ENCODE measurements at regions not wholly inside any gene's neighbourhood (a gene's known extent, or its start where the extent isn't known, plus 50 kb on each side); places are given as distances from the start of the nearest gene placed in this dataset.

DNA sequence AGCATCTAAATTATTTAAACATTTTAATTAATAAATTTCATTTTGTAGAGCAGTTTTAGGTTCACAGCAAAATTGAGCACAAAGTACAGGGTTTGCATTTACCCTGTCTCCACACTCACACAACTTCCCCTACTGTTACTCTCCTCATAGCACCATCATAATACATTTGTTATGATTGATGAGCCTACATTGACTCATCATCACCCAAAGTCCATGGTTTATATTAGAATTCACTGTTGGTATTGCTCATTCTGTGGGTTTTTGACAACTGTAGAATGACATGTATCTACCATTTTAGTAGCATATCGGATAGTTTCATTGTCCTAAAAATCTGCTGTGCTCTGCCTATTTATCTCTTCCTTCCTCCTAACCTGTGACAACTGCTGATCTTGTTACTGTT lies 411.1 kb upstream of the MPDZ start:
- H3K27ac ChIP-seq: no peak overlapping the region
- TF ChIP-seq, protein P1, sequence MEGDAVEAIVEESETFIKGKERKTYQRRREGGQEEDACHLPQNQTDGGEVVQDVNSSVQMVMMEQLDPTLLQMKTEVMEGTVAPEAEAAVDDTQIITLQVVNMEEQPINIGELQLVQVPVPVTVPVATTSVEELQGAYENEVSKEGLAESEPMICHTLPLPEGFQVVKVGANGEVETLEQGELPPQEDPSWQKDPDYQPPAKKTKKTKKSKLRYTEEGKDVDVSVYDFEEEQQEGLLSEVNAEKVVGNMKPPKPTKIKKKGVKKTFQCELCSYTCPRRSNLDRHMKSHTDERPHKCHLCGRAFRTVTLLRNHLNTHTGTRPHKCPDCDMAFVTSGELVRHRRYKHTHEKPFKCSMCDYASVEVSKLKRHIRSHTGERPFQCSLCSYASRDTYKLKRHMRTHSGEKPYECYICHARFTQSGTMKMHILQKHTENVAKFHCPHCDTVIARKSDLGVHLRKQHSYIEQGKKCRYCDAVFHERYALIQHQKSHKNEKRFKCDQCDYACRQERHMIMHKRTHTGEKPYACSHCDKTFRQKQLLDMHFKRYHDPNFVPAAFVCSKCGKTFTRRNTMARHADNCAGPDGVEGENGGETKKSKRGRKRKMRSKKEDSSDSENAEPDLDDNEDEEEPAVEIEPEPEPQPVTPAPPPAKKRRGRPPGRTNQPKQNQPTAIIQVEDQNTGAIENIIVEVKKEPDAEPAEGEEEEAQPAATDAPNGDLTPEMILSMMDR (IDR thresholded peaks at IDR 0.05): no peak
- no peak for TF ChIP-seq ZFX (IDR thresholded peaks at IDR 0.05; ENCODE audit: borderline replicate concordance)

DNA sequence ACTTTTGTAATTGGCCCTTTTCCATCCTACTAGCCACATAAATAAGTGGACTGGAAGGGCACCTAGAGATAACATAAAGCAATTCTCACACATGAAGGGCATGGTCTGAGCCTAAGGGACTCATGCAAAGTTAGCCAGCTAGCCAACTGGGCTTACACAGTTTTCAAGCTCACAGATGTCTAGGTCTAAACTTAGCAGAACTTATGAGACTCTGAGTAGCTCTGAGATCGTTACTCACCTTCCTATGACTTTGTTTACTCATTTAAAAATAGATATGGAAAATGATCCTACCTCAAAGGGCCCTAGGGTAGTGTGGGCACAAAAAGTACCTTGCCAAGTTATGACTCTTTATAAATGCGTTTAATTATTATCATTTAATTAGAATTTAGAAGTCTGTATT lies 410.4 kb upstream of the MPDZ start:
- no peak overlapping the region for H3K27ac ChIP-seq
- TF ChIP-seq, protein P1 (IDR thresholded peaks at IDR 0.05): no peak
- no peak for TF ChIP-seq ZFX (IDR thresholded peaks at IDR 0.05; ENCODE audit: borderline replicate concordance)

DNA sequence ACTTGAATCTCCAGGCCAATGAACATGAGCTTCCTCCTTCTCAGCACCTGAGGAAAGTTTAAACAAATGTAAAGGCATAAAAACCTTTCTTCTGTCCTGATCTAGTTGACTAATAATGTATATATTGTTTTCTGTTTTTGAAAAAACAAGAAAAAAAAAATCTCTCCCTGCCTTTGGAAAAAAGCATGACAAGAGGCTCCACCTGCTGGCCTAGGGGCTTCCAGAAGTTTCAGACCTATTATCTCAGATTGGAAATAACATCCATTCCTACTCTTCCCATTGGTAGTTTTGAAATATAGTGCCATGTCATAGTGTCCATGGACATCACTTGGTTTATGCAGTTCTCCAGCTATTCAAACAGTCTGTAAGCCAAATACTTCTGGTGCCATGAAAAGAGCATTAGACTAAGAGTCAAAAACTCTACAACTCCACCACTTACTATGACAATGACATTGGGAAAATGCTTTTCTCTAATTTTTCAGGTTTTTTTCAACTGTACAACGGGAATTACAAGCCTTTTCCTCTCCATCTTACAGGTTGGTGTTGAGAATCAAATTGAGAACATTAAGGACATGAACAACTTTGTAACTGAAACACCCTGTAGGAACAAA lies 409.6 kb upstream of the MPDZ start:
- H3K27ac ChIP-seq: no peak overlapping the region
- no peak for TF ChIP-seq ZFX (IDR thresholded peaks at IDR 0.05; ENCODE audit: borderline replicate concordance)
- TF ChIP-seq, protein P1 (IDR thresholded peaks at IDR 0.05): peak; percentile 79

DNA sequence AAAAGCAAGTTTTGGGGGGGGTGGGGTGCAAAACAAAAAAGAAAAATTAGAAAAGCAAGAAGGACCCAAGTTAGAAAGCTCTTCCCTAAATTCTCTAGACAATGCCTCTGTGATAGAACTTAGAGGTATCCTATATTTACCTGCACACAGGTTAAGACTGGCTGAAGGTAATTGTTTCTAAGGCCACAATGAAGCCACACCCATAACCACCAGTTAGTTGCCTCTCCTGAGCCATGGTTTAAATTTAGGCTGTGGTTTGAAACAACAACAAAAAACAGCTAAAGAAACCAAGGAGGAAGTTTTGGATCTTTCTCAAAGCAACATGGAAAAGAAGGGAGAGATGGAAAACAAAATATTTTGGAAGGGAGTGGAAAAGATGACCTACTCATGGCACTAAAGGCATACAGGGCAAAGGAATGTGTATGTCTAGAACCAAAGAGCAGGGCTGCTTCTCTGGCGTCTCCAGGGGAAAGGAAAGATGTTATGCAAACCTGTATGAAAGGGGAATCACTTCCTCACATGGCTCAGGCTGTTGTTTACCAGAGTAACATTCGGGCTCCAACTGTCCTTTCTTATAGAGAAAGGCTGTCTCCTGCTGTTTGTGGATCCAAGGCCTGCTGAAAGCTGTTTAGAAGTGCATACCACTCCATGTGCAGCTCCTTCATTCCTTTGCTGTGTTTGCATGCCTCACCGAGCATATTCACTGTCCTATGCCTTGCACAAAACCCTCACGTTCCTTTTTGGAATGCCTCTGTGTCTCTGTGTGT lies 408.9 kb upstream of the MPDZ start:
- TF ChIP-seq, protein P1 (IDR thresholded peaks at IDR 0.05): no peak
- no peak for TF ChIP-seq ZFX (IDR thresholded peaks at IDR 0.05; ENCODE audit: borderline replicate concordance)
- no peak overlapping the region for H3K27ac ChIP-seq

DNA sequence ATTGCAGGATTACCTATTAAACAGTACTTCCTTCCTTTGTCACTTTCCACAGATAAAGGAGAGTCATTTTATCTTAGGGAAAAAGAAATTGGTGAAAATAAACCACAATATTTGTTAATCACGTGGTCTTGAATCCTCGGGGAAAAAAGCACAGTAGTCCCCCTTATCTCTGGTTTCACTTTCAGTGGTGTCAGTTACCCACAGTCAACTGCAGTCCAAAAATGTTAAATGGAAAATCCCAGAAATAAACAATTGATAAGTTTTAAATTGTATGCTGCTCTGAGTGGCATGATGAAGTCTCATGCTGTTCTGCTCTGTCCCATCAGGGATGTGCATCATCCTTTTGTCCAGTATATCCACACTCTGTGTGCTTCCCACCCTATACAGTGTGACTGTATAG lies 405.2 kb upstream of the MPDZ start:
- TF ChIP-seq ZFX (IDR thresholded peaks at IDR 0.05; ENCODE audit: borderline replicate concordance): no peak
- TF ChIP-seq, protein P1 (IDR thresholded peaks at IDR 0.05): no peak
- H3K27ac ChIP-seq: no peak overlapping the region

DNA sequence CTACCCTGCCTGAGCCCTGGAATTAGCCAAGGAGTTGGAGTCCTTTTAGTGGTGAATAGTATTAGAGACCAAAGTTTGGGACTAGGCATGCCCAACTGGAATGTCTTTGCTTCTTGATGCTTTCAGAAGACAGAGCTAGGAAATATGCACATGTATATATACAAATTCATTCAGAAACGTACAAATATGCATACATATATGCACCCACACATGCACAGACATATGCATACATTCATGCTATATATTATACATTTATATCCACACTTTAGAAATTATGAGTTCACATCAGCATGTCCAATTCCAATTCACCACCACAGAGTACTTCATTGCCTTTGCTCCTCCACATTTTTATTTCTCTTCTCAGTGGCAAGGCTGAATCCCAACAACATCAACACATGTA lies 398.3 kb upstream of the MPDZ start:
- TF ChIP-seq, protein P1 (IDR thresholded peaks at IDR 0.05): no peak
- TF ChIP-seq ZFX (IDR thresholded peaks at IDR 0.05; ENCODE audit: borderline replicate concordance): no peak
- no peak overlapping the region for H3K27ac ChIP-seq

DNA sequence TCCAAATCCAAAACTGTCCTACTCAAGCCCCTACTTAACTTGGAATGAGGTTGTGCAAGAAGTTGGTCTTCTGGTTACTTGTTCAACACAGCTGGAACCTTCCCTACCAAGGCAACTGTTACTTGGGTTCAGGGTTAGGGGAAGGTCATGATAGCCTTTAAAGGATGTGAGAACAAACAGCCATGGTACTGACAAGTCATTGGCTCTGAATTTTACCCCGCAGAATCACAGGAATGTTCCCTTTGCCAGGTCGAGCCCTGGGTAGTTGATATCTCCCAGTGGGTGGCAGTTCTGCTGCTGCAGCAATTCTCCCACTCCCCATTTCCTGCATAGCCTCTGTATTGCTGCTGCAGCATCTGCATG lies 396.1 kb upstream of the MPDZ start:
- no peak for TF ChIP-seq ZFX (IDR thresholded peaks at IDR 0.05; ENCODE audit: borderline replicate concordance)
- TF ChIP-seq, protein P1 (IDR thresholded peaks at IDR 0.05): no peak
- no peak overlapping the region for H3K27ac ChIP-seq
